Mesodermal cell (in vitro differentiated cells): ENCODE measurements at regions not wholly inside any gene's neighbourhood (a gene's known extent, or its start where the extent isn't known, plus 50 kb on each side); places are given as distances from the start of the nearest gene placed in this dataset.

Experiments used
- H3K27ac ChIP-seq: 2 replicates; pipeline ENCODE4 v1.7.0; 2013; ENCODE audit warnings: mild to moderate bottlenecking, low read depth, low read length, moderate library complexity; ENCODE audit not compliant: severe bottlenecking
- H3K36me3 ChIP-seq: 2 replicates; pipeline ENCODE4 v1.7.1; 2013; ENCODE audit warnings: mild to moderate bottlenecking, low read length, moderate library complexity; ENCODE audit not compliant: control insufficient read depth, insufficient read depth
- H3K4me1 ChIP-seq: one replicate; pipeline ENCODE4 v1.7.1; 2013; ENCODE audit warnings: mild to moderate bottlenecking, low read length; ENCODE audit not compliant: insufficient read depth, control insufficient read depth, poor library complexity, severe bottlenecking
- H3K4me3 ChIP-seq: 2 replicates; pipeline ENCODE4 v1.7.0; 2013; ENCODE audit warnings: low read length, control low read depth, mild to moderate bottlenecking; ENCODE audit not compliant: insufficient read depth, poor library complexity, severe bottlenecking; ENCODE audit errors: extremely low read depth
- H3K9me3 ChIP-seq: 2 replicates; pipeline ENCODE4 v1.7.1; 2013; ENCODE audit warnings: mild to moderate bottlenecking, low read length, moderate library complexity; ENCODE audit not compliant: control insufficient read depth
- WGBS, 2 experiments: methylation state at CpG; one replicate each; pipeline ENCODE4 v1.1.5; 2013; ENCODE audit warnings: missing lambda C conversion rate in 2 of 2; ENCODE audit not compliant: insufficient coverage in 2 of 2; 5-methylcytosine and 5-hydroxymethylcytosine counted together

GRCh38 chr2:181165199-181165868, 184.9 kb downstream of the UBE2E3 start:
- 71 to 100% methylated on average over 1 to 2 of the region's 6 CpGs for whole genome bisulfite sequencing, 2 experiments
- no peak overlapping the region for H3K4me3 ChIP-seq
- no peaks in the 10 kb centered on the region for H3K4me1 ChIP-seq
- H3K36me3 ChIP-seq, result no peaks in the 10 kb centered on the region
- H3K9me3 ChIP-seq, result no peaks in the 10 kb centered on the region
- no peak overlapping the region for H3K27ac ChIP-seq

- Histone ChIP-seq H3K27ac (no peak overlapping the region), H3K36me3 (no peaks in the 10 kb centered on the region), H3K9me3 (no peaks in the 10 kb centered on the region), H3K4me1 (no peaks in the 10 kb centered on the region), H3K4me3 (no peak overlapping the region)
- WGBS, 2 experiments, result 20% methylated on average over 1 of the region's 1 CpG; no CpG with 5 or more reads in 1 of the 2 experiments
These were observed 189.1 kb downstream of the UBE2E3 start for GRCh38 chr2:181169503-181169902.

- Histone ChIP-seq H3K9me3 (no peaks in the 10 kb centered on the region), H3K4me1 (no peaks in the 10 kb centered on the region), H3K36me3 (no peaks in the 10 kb centered on the region), H3K4me3 (no peak overlapping the region), H3K27ac (no peak overlapping the region)
- WGBS, 2 experiments, result 57 to 75% methylated on average over 1 of the region's 2 CpGs
These were observed 189.9 kb downstream of the UBE2E3 start for GRCh38 chr2:181170256-181170655.

- no peaks in the 10 kb centered on the region for H3K9me3 ChIP-seq
- 92% methylated on average over 2 of the region's 3 CpGs; no CpG with 5 or more reads in 1 of the 2 experiments for WGBS, 2 experiments
These were observed 192.3 kb downstream of the UBE2E3 start for GRCh38 chr2:181172676-181173075.

GRCh38 chr2:181174611-181175580, 194.5 kb downstream of the UBE2E3 start:
- Histone ChIP-seq H3K9me3 (no peaks in the 10 kb centered on the region), H3K27ac (no peak overlapping the region), H3K4me3 (no peak overlapping the region), H3K4me1 (no peaks in the 10 kb centered on the region), H3K36me3 (no peaks in the 10 kb centered on the region)
- 76% methylated on average over 2 of the region's 5 CpGs; no CpG with 5 or more reads in 1 of the 2 experiments for WGBS, 2 experiments

More at GRCh38 chr2:181172676-181173075, 192.3 kb downstream of the UBE2E3 start:
- Histone ChIP-seq H3K4me3 (no peak overlapping the region), H3K36me3 (no peaks in the 10 kb centered on the region), H3K27ac (no peak overlapping the region), H3K4me1 (no peaks in the 10 kb centered on the region)

GRCh38 chr2:181176540-181176939, 196.1 kb downstream of the UBE2E3 start:
- no peak overlapping the region for H3K27ac ChIP-seq
- H3K4me3 ChIP-seq, result no peak overlapping the region
- no peaks in the 10 kb centered on the region for H3K36me3 ChIP-seq
- no peaks in the 10 kb centered on the region for H3K9me3 ChIP-seq
- 75% methylated on average over 1 of the region's 1 CpG; no CpG with 5 or more reads in 1 of the 2 experiments for WGBS, 2 experiments
- no peaks in the 10 kb centered on the region for H3K4me1 ChIP-seq

GRCh38 chr2:181177376-181177775, 197.0 kb downstream of the UBE2E3 start:
- no peaks in the 10 kb centered on the region for H3K4me1 ChIP-seq
- no peak overlapping the region for H3K4me3 ChIP-seq
- no peak overlapping the region for H3K27ac ChIP-seq
- no peaks in the 10 kb centered on the region for H3K36me3 ChIP-seq
- no peaks in the 10 kb centered on the region for H3K9me3 ChIP-seq

GRCh38 chr2:181178130-181178529, 197.7 kb downstream of the UBE2E3 start:
- no peaks in the 10 kb centered on the region for H3K9me3 ChIP-seq
- H3K36me3 ChIP-seq, result no peaks in the 10 kb centered on the region
- no peaks in the 10 kb centered on the region for H3K4me1 ChIP-seq
- H3K27ac ChIP-seq, result no peak overlapping the region
- H3K4me3 ChIP-seq, result no peak overlapping the region

GRCh38 chr2:181178823-181179412, 198.5 kb downstream of the UBE2E3 start:
- WGBS, 2 experiments, result 100% methylated on average over 1 of the region's 2 CpGs; no CpG with 5 or more reads in 1 of the 2 experiments
- H3K4me3 ChIP-seq, result no peak overlapping the region
- no peaks in the 10 kb centered on the region for H3K9me3 ChIP-seq
- H3K4me1 ChIP-seq, result no peaks in the 10 kb centered on the region
- no peak overlapping the region for H3K27ac ChIP-seq
- no peaks in the 10 kb centered on the region for H3K36me3 ChIP-seq

- Histone ChIP-seq H3K27ac (no peak overlapping the region), H3K4me1 (no peaks in the 10 kb centered on the region), H3K9me3 (no peaks in the 10 kb centered on the region), H3K36me3 (no peaks in the 10 kb centered on the region), H3K4me3 (no peak overlapping the region)
- 68 to 92% methylated on average over 2 of the region's 4 CpGs for WGBS, 2 experiments
These were observed 203.6 kb downstream of the UBE2E3 start for GRCh38 chr2:181183878-181184542.
